Activated CD4-positive, alpha-beta T cell treated with anti-CD3 and anti-CD28 coated beads, Interleukin-2, amount 50 U/mL, for 24 hours (primary cell): ENCODE measurements at regions not wholly inside any gene's neighbourhood (a gene's known extent, or its start where the extent isn't known, plus 50 kb on each side); places are given as distances from the start of the nearest gene placed in this dataset.
"Not testable (repeated sequence)": the region's sequence is repeated elsewhere in the genome, so short reads cannot be mapped to it uniquely, and the experiment has no call there.

ENCODE experiments used
- DNase-seq, 2 donors: peaks; one replicate each; pipeline ENCODE4 v3.0.0-alpha.2; 2020; ENCODE audit warnings: low read depth in 1 of 2, low spot score in 1 of 2

GRCh38 chr2:43149482-43150107 lies 76.8 kb downstream of the ZFP36L2 start:
- peak in 1 of 2 donors; percentile 55 for DNase-seq

GRCh38 chr2:43146083-43146482 lies 80.3 kb downstream of the ZFP36L2 start:
- DNase-seq = no peak

- DNase-seq = no peak
Observed at GRCh38 chr2:43144263-43144662, 82.1 kb downstream of the ZFP36L2 start.

GRCh38 chr2:43143756-43144155 lies 82.7 kb downstream of the ZFP36L2 start:
- DNase-seq = no peak

GRCh38 chr2:43142921-43143438 lies 83.4 kb downstream of the ZFP36L2 start:
- no peak for DNase-seq

- not testable (repeated sequence) for DNase-seq
Observed at GRCh38 chr2:43141636-43142151, 84.7 kb downstream of the ZFP36L2 start.

GRCh38 chr2:43139996-43140621 lies 86.3 kb downstream of the ZFP36L2 start:
- DNase-seq = no peak

- DNase-seq = no peak
Observed at GRCh38 chr2:43139501-43139900, 86.9 kb downstream of the ZFP36L2 start.

- DNase-seq = no peak
Observed at GRCh38 chr2:43138441-43138840, 88.0 kb downstream of the ZFP36L2 start.

GRCh38 chr2:43136876-43137275 lies 89.5 kb downstream of the ZFP36L2 start:
- DNase-seq = peak in 1 of 2 donors; percentile 57

GRCh38 chr2:43136011-43136799 lies 90.2 kb downstream of the ZFP36L2 start:
- DNase-seq = no peak

GRCh38 chr2:43135583-43135982 lies 90.8 kb downstream of the ZFP36L2 start:
- no peak for DNase-seq

GRCh38 chr2:43134571-43134889 lies 91.9 kb downstream of the ZFP36L2 start:
- DNase-seq = no peak

GRCh38 chr2:43133708-43134570 lies 92.5 kb downstream of the ZFP36L2 start:
- peak in 1 of 2 donors; percentile 45 for DNase-seq

GRCh38 chr2:43133336-43133707 lies 93.1 kb downstream of the ZFP36L2 start:
- DNase-seq = no peak

GRCh38 chr2:43132683-43133301 lies 93.6 kb downstream of the ZFP36L2 start:
- no peak for DNase-seq

GRCh38 chr2:43131890-43132682 lies 94.3 kb downstream of the ZFP36L2 start:
- DNase-seq = no peak

GRCh38 chr2:43131051-43131889 lies 95.1 kb downstream of the ZFP36L2 start:
- peak in 1 of 2 donors; percentile 59 for DNase-seq

GRCh38 chr2:43130548-43130875 lies 95.9 kb downstream of the ZFP36L2 start:
- DNase-seq = no peak
